ENCODE measurements at regions not wholly inside any gene's neighbourhood (a gene's known extent, or its start where the extent isn't known, plus 50 kb on each side); places are given as distances from the start of the nearest gene placed in this dataset.

DNA sequence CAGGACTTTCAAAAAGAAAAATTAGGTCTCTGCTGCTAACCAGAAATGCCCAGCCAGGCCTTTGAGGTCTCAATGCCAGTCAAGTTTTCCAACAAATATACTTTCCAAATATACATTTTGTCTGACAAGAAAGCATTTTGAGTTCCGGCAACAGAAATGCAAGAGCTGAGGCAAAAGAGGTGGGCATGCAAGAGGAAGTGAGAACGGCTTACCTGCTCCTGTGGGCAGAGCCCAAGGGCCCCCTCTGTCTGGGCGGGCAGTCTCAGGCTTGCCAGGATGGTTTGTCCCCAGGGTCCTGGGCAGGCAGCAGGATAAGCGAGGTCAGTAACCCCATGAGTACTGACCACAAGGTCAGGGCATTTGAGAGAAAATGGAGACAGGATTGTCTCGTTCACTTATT is 136.1 kb upstream of the TOPAZ1 start:
- Mint-ChIP-seq H3K27me3 (ENCODE audit: insufficient read depth) (peaks cover 8% of the 10 kb centered on the region), H3K4me3 (no peak overlapping the region), H3K9me3 (no peaks in the 10 kb centered on the region), H3K4me1 (peaks cover 19% of the 10 kb centered on the region), H3K36me3 (ENCODE audit: low read depth) (no peaks in the 10 kb centered on the region), H3K27ac (no peak overlapping the region)
- Histone ChIP-seq H3K9me3 (ENCODE audit: control insufficient read depth, low read length) (no peaks in the 10 kb centered on the region), H3K27ac (ENCODE audit: low read depth, low read length) (no peak overlapping the region), H3K27me3 (ENCODE audit: control insufficient read depth, insufficient read depth, low read length, poor library complexity, severe bottlenecking) (peaks cover 13% of the 10 kb centered on the region), H3K36me3 (ENCODE audit: control insufficient read depth, insufficient read depth, low read length) (no peaks in the 10 kb centered on the region), H3K9ac (ENCODE audit: extremely low read depth, low read length, poor library complexity, severe bottlenecking) (no peak overlapping the region), H3K4me1 (ENCODE audit: control insufficient read depth, insufficient read depth, low read length) (peaks cover 11% of the 10 kb centered on the region), H3K4me3 (ENCODE audit: low read length) (no peak overlapping the region)
- 83 to 100% methylated on average over 2 to 5 of the region's 5 CpGs for WGBS, 2 experiments (ENCODE audit: insufficient coverage in 1 of 2, insufficient read length in 1 of 2)
- DNase-seq = no peak
- no peak for TF ChIP-seq CTCF (conservative IDR thresholded peaks at IDR 0.05)

DNA sequence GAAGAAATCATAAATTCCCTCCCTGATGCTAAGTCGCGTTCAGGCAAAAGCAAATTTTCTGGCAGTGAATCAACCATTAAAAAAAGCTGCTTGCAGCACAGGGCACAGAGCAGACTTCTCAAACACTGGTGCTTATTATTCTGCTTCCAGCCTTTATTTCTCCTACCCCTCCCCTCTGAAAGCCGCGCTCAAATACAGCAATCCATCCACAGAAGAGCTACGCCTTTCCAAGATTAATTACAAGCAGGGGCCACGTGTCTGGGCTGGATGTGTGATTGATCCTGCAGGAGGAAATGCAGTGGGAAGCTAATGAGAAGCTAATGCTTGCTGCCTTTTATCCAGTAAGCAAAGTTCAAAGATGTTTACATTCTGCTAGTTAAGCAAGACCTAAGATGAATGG is 134.9 kb upstream of the TOPAZ1 start:
- Mint-ChIP-seq H3K36me3 (ENCODE audit: low read depth) (no peaks in the 10 kb centered on the region), H3K9me3 (no peaks in the 10 kb centered on the region), H3K27me3 (ENCODE audit: insufficient read depth) (peaks cover 8% of the 10 kb centered on the region), H3K4me1 (peaks cover 19% of the 10 kb centered on the region), H3K4me3 (no peak overlapping the region), H3K27ac (no peak overlapping the region)
- Histone ChIP-seq H3K27ac (ENCODE audit: low read depth, low read length) (no peak overlapping the region), H3K27me3 (ENCODE audit: control insufficient read depth, insufficient read depth, low read length, poor library complexity, severe bottlenecking) (peaks cover 13% of the 10 kb centered on the region), H3K9ac (ENCODE audit: extremely low read depth, low read length, poor library complexity, severe bottlenecking) (no peak overlapping the region), H3K36me3 (ENCODE audit: control insufficient read depth, insufficient read depth, low read length) (no peaks in the 10 kb centered on the region), H3K4me3 (ENCODE audit: low read length) (no peak overlapping the region), H3K4me1 (ENCODE audit: control insufficient read depth, insufficient read depth, low read length) (peaks cover 11% of the 10 kb centered on the region), H3K9me3 (ENCODE audit: control insufficient read depth, low read length) (no peaks in the 10 kb centered on the region)
- 66 to 87% methylated on average over 4 to 6 of the region's 6 CpGs for WGBS, 2 experiments (ENCODE audit: insufficient coverage in 1 of 2, insufficient read length in 1 of 2)
- DNase-seq = no peak
- TF ChIP-seq CTCF (conservative IDR thresholded peaks at IDR 0.05) = no peak

DNA sequence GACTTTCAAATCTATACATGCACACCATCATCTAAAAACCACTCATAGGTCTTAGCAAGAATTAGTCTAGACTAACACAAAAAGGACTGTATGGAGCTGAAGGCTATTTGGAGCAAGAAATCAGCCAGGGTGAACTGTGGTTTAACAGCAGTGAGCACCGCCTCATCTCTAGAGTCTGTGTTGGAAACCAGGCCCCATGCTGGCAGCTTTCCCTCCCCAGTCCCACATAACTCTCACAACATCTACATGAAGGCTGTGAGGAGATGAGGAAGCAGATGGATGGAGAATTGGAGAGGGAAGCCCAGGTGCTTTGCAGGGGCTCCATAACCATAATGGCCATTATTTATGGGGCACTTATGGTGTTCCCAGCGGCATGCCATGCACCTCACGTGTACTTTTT is 133.2 kb upstream of the TOPAZ1 start:
- no peak overlapping the region for H3K4me3 ChIP-seq (ENCODE audit: low read length)
- H3K4me3 Mint-ChIP-seq = no peak overlapping the region
- TF ChIP-seq CTCF (conservative IDR thresholded peaks at IDR 0.05) = no peak
- peaks cover 11% of the 10 kb centered on the region for H3K4me1 ChIP-seq (ENCODE audit: control insufficient read depth, insufficient read depth, low read length)
- H3K27ac ChIP-seq (ENCODE audit: low read depth, low read length) = no peak overlapping the region
- peaks cover 3% of the 10 kb centered on the region for H3K27me3 Mint-ChIP-seq (ENCODE audit: insufficient read depth)
- peaks cover 4% of the 10 kb centered on the region for H3K27me3 ChIP-seq (ENCODE audit: control insufficient read depth, insufficient read depth, low read length, poor library complexity, severe bottlenecking)
- no peaks in the 10 kb centered on the region for H3K36me3 Mint-ChIP-seq (ENCODE audit: low read depth)
- H3K9me3 Mint-ChIP-seq = no peaks in the 10 kb centered on the region
- H3K36me3 ChIP-seq (ENCODE audit: control insufficient read depth, insufficient read depth, low read length) = no peaks in the 10 kb centered on the region
- H3K4me1 Mint-ChIP-seq = peaks cover 19% of the 10 kb centered on the region
- H3K27ac Mint-ChIP-seq = no peak overlapping the region
- no peaks in the 10 kb centered on the region for H3K9me3 ChIP-seq (ENCODE audit: control insufficient read depth, low read length)
- 92 to 100% methylated on average over 1 to 3 of the region's 3 CpGs for WGBS, 2 experiments (ENCODE audit: insufficient coverage in 1 of 2, insufficient read length in 1 of 2)
- no peak for DNase-seq
- no peak overlapping the region for H3K9ac ChIP-seq (ENCODE audit: extremely low read depth, low read length, poor library complexity, severe bottlenecking)
